Nephron progenitor cell (in vitro differentiated cells): ENCODE measurements at regions not wholly inside any gene's neighbourhood (a gene's known extent, or its start where the extent isn't known, plus 50 kb on each side); places are given as distances from the start of the nearest gene placed in this dataset.

Experiments
- DNase-seq: peaks from one replicate; pipeline ENCODE4 v3.0.0; 2021
- H3K27ac Mint-ChIP-seq: 2 replicates; pipeline ENCODE4 v1.8.0; 2021; ENCODE audit warnings: mild to moderate bottlenecking, moderate library complexity, mixed read lengths
- H3K27me3 Mint-ChIP-seq: 2 replicates; pipeline ENCODE4 v1.8.0; 2021; ENCODE audit warnings: mild to moderate bottlenecking, low read depth, mixed read lengths; ENCODE audit not compliant: poor library complexity
- H3K36me3 Mint-ChIP-seq: 2 replicates; pipeline ENCODE4 v1.8.0; 2021; ENCODE audit warnings: low read depth, mixed read lengths
- H3K4me1 Mint-ChIP-seq: 2 replicates; pipeline ENCODE4 v1.8.0; 2021; ENCODE audit warnings: mixed read lengths
- H3K4me3 Mint-ChIP-seq: 2 replicates; pipeline ENCODE4 v1.8.0; 2021; ENCODE audit warnings: mild to moderate bottlenecking, moderate library complexity, mixed read lengths
- H3K9me3 Mint-ChIP-seq: 2 replicates; pipeline ENCODE4 v1.8.0; 2021; ENCODE audit warnings: mild to moderate bottlenecking, moderate library complexity, mixed read lengths
- TF ChIP-seq, protein P1 (sequence below): fragments of 200-600 bp; sonication (generic); IDR thresholded peaks from 2 replicates; pipeline ENCODE4 v1.5.0; 2021; ENCODE audit warnings: antibody characterized with exemption

DNA sequence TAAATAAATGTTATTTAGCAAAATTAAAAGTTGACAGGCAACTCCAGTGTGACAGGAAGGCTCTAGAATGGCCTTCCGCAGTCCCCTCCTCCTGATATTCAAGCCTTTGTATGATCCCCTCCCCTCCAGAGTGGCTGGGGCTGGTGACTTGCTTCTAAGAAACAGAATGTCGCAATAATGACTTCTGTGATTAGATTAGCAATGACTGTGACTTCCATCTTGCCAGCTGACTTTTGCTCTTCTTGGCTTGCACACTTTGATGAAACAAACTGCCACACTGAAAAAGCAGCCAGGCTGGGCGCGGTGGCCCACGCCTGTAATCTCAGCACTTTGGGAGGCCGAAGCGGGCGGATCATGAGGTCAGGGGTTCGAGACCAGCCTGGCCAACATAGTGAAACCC lies 106.5 kb upstream of the LARP1 start:
- H3K9me3 Mint-ChIP-seq: peaks cover 14% of the 10 kb centered on the region
- peaks cover 1% of the 10 kb centered on the region for H3K36me3 Mint-ChIP-seq
- TF ChIP-seq, protein P1, sequence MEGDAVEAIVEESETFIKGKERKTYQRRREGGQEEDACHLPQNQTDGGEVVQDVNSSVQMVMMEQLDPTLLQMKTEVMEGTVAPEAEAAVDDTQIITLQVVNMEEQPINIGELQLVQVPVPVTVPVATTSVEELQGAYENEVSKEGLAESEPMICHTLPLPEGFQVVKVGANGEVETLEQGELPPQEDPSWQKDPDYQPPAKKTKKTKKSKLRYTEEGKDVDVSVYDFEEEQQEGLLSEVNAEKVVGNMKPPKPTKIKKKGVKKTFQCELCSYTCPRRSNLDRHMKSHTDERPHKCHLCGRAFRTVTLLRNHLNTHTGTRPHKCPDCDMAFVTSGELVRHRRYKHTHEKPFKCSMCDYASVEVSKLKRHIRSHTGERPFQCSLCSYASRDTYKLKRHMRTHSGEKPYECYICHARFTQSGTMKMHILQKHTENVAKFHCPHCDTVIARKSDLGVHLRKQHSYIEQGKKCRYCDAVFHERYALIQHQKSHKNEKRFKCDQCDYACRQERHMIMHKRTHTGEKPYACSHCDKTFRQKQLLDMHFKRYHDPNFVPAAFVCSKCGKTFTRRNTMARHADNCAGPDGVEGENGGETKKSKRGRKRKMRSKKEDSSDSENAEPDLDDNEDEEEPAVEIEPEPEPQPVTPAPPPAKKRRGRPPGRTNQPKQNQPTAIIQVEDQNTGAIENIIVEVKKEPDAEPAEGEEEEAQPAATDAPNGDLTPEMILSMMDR: no peak
- no peak overlapping the region for H3K27ac Mint-ChIP-seq
- H3K4me1 Mint-ChIP-seq: peaks cover 17% of the 10 kb centered on the region
- H3K4me3 Mint-ChIP-seq: no peak overlapping the region
- DNase-seq: no peak
- peaks cover 41% of the 10 kb centered on the region for H3K27me3 Mint-ChIP-seq

DNA sequence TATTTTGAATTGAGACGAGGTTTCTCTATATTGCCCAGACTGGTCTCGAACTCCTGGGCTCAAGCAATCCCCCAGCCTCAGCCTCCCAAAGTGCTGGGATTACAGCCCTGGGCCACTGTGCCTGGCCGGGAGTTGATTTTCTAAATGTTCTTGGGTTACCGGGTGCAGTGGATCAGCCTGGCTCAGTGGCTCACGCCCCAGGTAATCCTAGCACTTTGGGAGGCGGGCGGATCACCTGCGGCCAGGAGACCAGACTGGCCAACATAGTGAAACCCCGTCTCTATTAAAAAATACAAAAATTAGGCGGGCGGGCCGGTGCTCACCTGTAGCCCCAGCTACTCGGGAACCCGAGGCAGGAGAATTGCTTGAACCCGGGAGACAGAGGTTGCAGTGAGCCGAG lies 106.9 kb upstream of the LARP1 start:
- peaks cover 17% of the 10 kb centered on the region for H3K4me1 Mint-ChIP-seq
- DNase-seq: no peak
- H3K36me3 Mint-ChIP-seq: peaks cover 4% of the 10 kb centered on the region
- no peak overlapping the region for H3K4me3 Mint-ChIP-seq
- H3K9me3 Mint-ChIP-seq: peaks cover 19% of the 10 kb centered on the region
- TF ChIP-seq, protein P1: no peak
- peaks cover 44% of the 10 kb centered on the region for H3K27me3 Mint-ChIP-seq
- H3K27ac Mint-ChIP-seq: no peak overlapping the region

DNA sequence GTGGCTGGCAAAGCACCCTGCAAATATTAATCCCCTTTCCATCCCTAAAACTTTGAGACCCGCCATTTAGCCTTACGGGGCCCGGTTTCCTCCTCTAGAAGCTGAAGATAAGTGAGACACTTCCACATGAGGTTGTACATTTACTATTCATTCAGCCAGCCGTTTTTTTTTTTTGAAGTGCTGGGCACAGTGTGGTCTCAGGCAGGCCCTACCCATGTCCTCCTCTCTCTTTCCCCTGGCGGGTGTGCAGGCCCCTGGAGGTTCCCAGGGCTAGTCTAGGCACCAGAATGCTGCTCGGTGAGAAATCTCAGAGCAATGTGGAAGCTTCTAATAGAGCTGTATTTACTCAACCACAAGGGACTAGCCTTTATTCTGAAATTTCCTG lies 107.4 kb upstream of the LARP1 start:
- Mint-ChIP-seq H3K36me3 (peaks cover 4% of the 10 kb centered on the region), H3K27me3 (peaks cover 47% of the 10 kb centered on the region), H3K4me3 (peak overlapping the region; percentile 81), H3K4me1 (peaks cover 17% of the 10 kb centered on the region), H3K9me3 (peaks cover 24% of the 10 kb centered on the region), H3K27ac (no peak overlapping the region)
- TF ChIP-seq, protein P1: no peak
- DNase-seq: no peak

DNA sequence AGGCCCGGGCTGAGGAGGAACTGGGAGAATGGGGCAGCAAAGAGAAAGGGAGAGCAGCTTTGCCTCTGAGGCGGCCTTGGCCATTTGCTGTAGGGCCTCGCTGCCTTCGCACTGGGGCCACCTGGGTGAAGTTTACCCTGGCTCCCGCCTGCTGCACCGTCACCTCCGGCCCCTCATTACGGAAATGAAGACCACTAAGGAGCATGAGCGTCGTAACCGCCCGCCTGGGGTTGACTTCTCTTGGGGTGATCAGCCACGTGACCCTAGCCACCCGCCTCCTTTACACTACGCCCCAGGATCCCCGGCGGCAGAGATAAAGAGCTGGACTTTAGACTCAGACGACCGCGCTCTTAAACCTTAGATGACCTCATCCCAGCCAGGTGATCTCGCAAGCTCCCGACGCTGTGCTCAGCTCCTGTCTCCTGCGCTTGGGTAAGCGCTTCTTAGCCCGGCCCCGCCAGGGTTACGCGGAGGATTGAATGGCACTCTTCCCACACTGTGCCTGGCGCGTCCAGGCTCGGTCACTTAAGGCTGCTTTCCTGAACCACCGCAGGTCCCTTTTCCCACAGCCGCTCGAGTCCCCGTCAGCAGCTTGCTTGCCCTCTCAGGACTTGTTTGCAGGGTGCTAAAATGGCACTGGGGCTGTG lies 107.9 kb upstream of the LARP1 start:
- Mint-ChIP-seq H3K27ac (peak overlapping the region; percentile 64), H3K4me3 (peak overlapping the region; percentile 81), H3K9me3 (peaks cover 29% of the 10 kb centered on the region), H3K36me3 (peaks cover 4% of the 10 kb centered on the region), H3K27me3 (peaks cover 47% of the 10 kb centered on the region), H3K4me1 (peaks cover 17% of the 10 kb centered on the region)
- peak; percentile 48 for DNase-seq
- TF ChIP-seq, protein P1: no peak

DNA sequence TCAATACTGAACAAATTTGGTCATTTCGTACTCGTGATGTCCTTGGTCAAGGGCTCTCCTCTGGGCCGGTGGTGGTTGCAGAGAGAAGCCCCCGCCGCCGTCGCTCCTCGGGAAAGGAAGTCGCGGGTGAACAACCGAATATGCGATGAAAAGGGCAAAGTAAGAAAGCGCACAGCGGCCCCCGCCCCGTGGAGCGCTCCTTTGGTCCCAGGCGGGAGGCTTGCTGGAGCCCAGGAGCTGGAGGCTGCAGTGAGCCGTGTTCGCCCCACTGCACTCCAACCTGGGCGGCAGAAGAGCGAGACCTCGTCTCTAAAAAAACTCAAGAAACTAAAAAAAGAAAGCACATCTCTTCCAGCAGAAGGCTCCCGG lies 108.4 kb upstream of the LARP1 start:
- no peak for DNase-seq
- Mint-ChIP-seq H3K27me3 (peaks cover 47% of the 10 kb centered on the region), H3K9me3 (peaks cover 30% of the 10 kb centered on the region), H3K4me3 (peak overlapping the region; percentile 81), H3K27ac (no peak overlapping the region), H3K36me3 (peaks cover 4% of the 10 kb centered on the region), H3K4me1 (peaks cover 17% of the 10 kb centered on the region)
- TF ChIP-seq, protein P1: no peak

- Mint-ChIP-seq H3K36me3 (peaks cover 4% of the 10 kb centered on the region), H3K4me1 (peaks cover 17% of the 10 kb centered on the region), H3K27me3 (peaks cover 47% of the 10 kb centered on the region), H3K27ac (no peak overlapping the region), H3K9me3 (peaks cover 30% of the 10 kb centered on the region), H3K4me3 (no peak overlapping the region)
- TF ChIP-seq, protein P1: no peak
- DNase-seq: no peak
Measured at GRCh38 chr5:154644745-154645411, 110.3 kb upstream of the LARP1 start.
